ENCODE measurements at regions not wholly inside any gene's neighbourhood (a gene's known extent, or its start where the extent isn't known, plus 50 kb on each side); places are given as distances from the start of the nearest gene placed in this dataset.
"Not testable (repeated sequence)": the region's sequence is repeated elsewhere in the genome, so short reads cannot be mapped to it uniquely, and the experiment has no call there.

GRCh38 chr4:86413426-86413825 lies 53.6 kb upstream of the MAPK10 start:
- not testable (repeated sequence) for DNase-seq (ENCODE audit: low read depth)

GRCh38 chr4:86414686-86415085 lies 54.8 kb upstream of the MAPK10 start:
- no peak for DNase-seq (ENCODE audit: low read depth)

GRCh38 chr4:86416081-86416480 lies 56.2 kb upstream of the MAPK10 start:
- no peak for DNase-seq (ENCODE audit: low read depth)

DNA sequence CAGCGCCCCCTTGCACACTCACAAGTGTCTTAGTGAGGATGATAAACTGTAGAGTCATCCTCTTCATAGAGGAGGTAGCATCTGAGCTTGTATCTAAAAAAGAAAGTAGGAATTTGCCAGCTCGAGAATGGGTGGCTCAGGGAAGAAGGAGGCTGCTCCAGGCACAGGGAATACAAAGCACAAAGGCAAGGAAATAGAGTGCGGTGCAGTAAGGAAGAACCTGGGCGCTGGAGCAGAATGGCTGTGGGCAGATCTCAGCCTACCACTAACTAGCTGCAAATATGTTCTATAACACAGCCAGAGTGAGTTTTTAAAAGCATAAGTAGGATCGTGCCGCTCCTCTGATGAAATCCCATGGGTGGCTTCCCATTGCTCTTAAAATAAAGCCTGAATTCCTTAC lies 61.6 kb upstream of the MAPK10 start:
- DNase-seq (ENCODE audit: low read depth): no peak

DNA sequence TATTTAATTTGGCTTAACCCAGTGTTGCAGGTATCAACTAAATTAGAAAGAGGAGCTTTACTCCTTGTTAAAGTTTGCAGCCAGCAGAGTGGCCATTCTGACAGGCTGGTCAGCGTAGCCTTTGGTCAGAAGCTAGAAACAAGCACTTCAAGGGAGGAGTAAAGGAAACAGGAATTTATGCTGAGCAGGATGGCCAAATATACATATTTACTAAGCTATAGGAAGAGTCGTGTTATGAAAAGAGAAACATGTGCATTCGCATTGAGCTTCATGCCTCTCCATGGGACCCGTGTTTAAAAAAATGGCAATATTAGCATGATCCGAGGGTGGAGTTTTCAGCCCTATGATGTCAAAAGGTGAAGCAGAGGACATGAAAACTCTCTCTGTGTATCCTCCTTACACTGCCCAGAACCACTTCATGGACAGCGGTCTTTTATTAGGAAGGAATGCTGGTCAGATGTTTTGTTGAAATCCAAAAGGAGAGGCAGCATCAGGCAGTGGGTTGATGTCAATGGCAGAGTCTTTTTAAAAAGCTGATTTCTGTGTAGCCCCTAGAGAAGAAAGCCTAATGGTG lies 71.8 kb upstream of the MAPK10 start:
- DNase-seq (ENCODE audit: low read depth): no peak

DNA sequence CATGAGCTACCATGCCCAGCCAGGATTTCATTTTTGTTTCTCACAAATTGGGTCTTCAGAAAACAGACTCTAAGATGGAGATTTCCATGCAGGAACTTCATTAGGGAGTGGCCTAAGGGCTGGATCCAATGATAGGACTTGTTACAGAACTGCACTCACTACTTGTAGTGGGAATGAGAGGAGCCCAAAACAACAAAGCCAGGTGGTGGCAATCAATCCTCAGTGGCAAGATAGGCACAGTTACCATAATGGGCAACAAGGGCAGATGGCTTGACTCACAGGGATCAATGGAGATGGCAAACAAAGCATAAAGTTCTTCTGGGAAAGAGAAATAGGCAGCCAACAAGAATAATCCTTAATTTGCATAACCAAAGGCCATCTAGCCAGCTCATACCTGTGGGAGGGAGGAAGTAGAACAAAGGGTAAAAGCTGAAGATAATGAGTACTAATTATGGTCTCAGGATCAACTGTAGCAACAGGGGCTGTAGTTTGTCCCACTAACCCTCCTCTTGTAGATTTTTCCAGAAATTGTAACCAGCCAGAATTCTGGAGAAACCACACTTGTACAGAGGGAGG lies 72.8 kb upstream of the MAPK10 start:
- peak; percentile 1 for DNase-seq (ENCODE audit: low read depth)

GRCh38 chr4:86439293-86439692 lies 79.4 kb upstream of the MAPK10 start:
- no peak for DNase-seq (ENCODE audit: low read depth)

DNA sequence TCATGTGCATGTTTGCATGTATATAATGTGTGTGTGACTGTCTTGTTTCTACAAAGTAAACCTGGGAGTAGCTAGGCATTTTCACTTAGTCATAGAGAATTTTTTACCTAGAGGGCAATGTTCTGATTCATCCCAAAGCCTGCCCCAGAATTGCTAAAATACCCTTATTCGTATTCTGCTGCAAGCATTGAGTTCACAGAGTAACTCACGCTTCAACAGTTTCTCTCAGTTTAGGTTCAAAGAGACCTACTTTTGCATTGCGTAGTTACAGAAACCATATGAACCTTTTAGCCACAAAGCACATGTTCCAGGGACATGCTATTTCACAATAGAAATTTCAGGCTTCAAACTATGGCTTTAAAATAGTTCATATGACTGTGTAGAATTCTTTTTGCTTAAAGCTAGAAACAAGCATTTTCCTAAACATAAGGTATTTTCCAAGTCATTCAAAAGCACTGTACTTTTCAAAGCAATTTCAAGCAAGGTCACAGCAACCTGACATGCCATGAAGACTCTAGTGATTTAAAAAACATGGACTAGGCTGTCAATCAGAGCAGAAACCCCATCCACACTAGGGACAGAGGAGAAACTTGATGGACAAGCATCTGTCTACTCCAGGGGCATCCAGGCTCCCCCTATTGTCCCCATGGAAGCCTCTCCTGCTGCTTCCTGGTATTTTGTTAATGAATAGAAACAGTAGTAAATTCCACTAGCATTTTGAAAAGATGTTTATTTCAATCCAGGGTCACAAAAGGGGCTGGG lies 81.5 kb upstream of the MAPK10 start:
- DNase-seq (ENCODE audit: low read depth): no peak

DNA sequence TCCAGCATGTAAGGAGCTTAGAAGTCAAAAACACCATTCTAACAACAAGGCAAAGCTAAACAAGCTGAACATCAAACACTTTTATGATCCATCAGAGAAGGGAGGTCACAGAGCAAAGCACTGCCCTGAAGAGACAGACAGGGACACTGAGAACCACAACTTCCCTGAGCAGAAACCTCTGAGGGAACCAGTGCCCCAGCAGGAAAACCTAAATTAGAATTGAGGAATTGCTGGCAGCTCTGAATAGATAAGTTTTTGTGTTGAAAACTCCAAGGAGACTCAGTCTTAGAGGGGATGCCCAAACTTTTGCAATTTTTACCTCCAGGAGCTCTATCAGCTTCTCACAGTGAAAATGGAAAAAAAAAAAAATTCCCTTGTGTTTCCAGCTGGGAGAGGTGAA lies 83.0 kb upstream of the MAPK10 start:
- no peak for DNase-seq (ENCODE audit: low read depth)

GRCh38 chr4:86443495-86443894 lies 83.6 kb upstream of the MAPK10 start:
- DNase-seq (ENCODE audit: low read depth): no peak

GRCh38 chr4:86446996-86447395 lies 87.1 kb upstream of the MAPK10 start:
- no peak for DNase-seq (ENCODE audit: low read depth)

GRCh38 chr4:86448871-86449270 lies 89.0 kb upstream of the MAPK10 start:
- DNase-seq (ENCODE audit: low read depth): no peak

DNA sequence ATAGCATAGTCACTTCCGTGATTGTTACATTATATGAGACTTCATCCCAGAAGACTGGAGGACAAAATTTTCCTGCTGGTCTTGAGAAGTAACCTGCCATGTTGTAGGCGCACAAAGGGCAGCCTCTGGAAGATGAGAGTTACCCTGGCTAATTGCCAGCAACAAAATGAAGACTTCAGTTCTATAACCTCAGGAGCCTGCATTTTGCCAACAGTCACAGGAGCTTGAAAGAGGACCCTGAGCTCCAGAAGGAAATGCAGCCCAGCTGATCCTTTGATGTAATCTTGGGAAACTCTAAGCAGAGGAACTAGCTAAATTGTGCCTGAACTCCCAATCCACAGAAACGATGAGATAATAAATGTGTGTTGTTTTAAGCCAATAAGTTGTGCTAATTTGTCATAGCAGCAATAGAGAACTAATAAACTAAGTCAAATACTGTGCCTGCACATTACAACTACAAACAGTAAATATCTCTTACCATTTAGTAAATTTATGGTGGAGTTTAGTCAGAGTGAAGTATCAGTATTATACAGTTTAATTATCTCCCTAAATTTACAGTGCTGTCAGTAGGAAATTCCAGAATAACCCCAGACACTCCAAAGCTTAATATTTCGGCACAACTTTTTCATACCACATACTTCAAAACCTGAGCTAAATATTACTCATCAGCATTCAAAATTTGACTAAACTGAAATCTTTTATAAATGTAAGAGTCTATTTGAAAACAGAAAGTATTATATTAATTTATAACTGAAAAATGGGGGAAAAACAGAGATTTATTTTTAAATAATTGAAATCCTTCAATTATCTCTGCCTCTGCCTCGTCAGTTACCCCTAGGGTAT lies 90.1 kb upstream of the MAPK10 start:
- DNase-seq (ENCODE audit: low read depth): no peak

- no peak for DNase-seq (ENCODE audit: low read depth)
Observed at GRCh38 chr4:86450861-86451260, 91.0 kb upstream of the MAPK10 start.

GRCh38 chr4:86451560-86452330 lies 91.9 kb upstream of the MAPK10 start:
- peak; percentile 3 for DNase-seq (ENCODE audit: low read depth)

DNA sequence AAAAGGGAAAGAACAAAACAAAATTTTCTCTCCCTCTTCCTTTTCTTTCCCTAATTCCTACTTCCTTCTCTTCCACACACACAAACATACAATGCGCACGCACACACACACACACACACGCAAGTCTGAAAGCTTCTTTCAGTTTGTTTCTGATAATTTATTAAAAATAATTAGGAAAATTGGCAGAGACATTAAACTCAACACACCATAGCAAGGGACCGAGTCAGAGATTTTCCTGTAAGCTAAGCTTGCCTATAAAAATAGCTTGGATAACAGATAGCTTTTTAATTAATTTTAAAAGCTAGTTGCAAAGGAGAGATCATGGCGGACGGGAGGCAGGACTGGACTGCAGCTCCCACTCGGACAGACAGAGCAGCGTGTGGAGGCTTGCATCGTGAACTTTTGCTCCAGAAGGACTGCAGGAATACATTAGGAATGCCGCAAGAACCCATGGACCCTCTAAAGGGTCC lies 92.6 kb upstream of the MAPK10 start:
- no peak for DNase-seq (ENCODE audit: low read depth)

DNA sequence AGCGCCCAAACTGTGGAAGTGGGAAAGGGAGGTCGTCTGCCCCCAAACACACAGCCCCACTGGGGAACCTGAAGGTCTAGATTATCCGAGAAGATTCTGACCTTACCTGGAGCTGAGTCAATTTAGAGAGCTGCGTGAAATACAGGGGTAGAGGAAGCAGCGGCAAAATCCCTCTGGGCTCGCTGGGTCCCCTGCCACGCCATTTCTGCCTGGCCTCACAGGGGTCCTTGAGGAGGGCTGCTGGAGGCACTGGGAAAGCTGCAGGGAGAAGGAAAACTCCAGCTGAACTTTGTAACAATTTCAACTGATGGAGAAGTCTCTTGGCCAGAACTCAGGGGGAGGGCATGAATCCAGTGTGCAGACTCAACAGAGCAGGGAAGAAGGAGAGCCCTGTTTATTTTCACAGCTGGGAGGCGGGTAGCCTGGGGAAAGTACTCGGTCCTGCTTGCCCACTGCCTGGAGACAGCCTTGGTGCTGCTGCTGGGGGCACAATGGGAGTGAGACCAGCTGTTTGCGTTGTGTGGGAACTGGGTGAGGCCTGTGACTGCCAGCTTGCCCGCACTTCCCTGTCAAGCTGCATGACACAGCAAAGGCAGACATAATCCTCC lies 93.2 kb upstream of the MAPK10 start:
- peak; percentile 2 for DNase-seq (ENCODE audit: low read depth)

DNA sequence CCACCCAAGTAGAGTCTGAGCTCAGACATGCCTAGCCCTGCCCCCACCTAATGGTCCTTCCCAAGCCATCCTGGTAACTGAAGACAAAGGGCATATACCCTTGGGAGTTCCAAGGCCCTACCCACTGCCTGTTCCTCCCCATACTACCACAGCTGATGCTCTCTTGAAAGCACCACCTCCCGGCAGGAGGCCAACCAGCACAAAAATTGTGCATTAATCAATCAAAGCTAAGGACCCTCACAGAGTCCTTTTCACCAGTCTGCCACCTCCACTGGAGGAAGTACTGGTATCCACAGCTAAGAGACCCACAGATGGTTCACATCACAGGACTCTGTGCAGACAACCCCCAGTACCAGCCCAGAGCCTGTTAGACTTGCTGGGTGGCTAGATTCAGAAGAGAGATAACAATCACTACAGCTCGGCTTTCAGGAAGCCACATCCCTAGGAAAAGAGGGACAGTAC lies 93.8 kb upstream of the MAPK10 start:
- DNase-seq (ENCODE audit: low read depth): not testable (repeated sequence)

DNA sequence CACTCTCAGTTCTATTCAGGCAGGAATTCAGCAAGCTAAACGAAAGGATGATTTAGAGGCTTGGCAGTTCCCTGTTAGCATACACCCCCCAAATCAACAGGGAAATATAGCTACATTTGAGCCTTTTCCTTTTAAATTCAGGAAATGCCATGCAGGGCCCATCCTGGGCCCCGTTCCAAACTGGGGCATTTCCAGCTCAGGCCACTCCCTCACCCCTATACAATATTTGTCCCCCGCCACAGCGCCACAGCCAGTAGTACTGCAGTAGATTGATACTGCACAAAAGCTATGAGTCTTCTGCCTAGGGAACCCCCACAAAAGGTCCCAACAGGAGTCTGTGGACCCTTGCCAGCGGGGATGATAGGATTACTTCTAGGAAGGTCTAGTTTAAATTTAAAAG lies 102.0 kb upstream of the MAPK10 start:
- no peak for DNase-seq (ENCODE audit: low read depth)

GRCh38 chr4:86472377-86473019 lies 112.6 kb upstream of the MAPK10 start:
- DNase-seq (ENCODE audit: low read depth): no peak
